Fibroblast of pulmonary artery (primary cell): ENCODE measurements at regions not wholly inside any gene's neighbourhood (a gene's known extent, or its start where the extent isn't known, plus 50 kb on each side); places are given as distances from the start of the nearest gene placed in this dataset.

Experiments
- DNase-seq: peaks from one replicate; pipeline ENCODE4 v3.0.0-alpha.2; 2010; ENCODE audit warnings: low read depth
- H3K4me3 ChIP-seq: replicated peaks from 2 replicates; pipeline ENCODE4 v1.5.1; 2011; ENCODE audit warnings: low read depth, mild to moderate bottlenecking, control low read depth, low read length, moderate library complexity
- TF ChIP-seq, protein P1 (sequence below): IDR thresholded peaks from 2 replicates; pipeline ENCODE4 v1.5.1; 2011; ENCODE audit warnings: mild to moderate bottlenecking, control low read depth, low read length, inconsistent platforms; ENCODE audit errors: missing control alignments

DNA sequence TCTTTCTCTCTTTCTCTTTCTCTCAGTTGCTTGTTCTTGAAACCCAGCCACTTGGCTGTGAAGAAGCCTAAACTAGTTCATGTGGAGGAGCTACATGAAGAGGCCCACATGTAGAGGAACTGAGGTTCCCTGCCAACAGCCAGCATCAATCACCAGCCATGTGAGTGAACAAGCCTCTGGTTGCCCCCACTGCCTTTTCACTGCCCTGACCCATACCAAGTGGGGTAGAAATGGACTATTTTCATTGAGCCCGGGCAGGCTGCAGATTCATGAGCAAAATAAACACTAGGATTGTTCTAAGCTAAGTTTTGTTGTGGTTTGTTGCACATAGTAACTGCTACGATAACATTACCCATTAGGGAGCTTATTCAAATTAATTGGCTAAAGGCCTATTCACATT lies 78.7 kb upstream of the FAM216B start:
- peak; percentile 30 for DNase-seq
- H3K4me3 ChIP-seq, result no peak overlapping the region
- TF ChIP-seq, protein P1, sequence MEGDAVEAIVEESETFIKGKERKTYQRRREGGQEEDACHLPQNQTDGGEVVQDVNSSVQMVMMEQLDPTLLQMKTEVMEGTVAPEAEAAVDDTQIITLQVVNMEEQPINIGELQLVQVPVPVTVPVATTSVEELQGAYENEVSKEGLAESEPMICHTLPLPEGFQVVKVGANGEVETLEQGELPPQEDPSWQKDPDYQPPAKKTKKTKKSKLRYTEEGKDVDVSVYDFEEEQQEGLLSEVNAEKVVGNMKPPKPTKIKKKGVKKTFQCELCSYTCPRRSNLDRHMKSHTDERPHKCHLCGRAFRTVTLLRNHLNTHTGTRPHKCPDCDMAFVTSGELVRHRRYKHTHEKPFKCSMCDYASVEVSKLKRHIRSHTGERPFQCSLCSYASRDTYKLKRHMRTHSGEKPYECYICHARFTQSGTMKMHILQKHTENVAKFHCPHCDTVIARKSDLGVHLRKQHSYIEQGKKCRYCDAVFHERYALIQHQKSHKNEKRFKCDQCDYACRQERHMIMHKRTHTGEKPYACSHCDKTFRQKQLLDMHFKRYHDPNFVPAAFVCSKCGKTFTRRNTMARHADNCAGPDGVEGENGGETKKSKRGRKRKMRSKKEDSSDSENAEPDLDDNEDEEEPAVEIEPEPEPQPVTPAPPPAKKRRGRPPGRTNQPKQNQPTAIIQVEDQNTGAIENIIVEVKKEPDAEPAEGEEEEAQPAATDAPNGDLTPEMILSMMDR, result no peak

DNA sequence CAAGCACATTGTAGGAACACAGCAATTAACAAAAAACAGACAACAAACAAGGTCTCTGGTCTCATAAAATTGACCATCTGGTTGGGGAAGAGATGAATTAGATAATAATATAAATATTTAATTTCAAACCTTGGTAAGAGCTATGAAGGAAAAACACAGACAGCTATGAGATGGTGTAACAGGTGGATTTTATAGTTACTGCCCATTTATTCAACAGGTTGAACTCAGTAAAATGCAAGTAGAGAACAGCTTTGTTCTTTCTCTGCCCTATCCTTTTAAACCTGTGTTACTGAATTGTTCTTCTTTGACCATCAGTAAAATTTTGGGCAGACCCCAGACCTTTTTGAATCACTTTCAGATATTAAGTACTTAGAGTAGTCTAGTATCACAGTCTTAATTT lies 77.6 kb upstream of the FAM216B start:
- TF ChIP-seq, protein P1, result no peak
- H3K4me3 ChIP-seq, result no peak overlapping the region
- DNase-seq, result no peak

DNA sequence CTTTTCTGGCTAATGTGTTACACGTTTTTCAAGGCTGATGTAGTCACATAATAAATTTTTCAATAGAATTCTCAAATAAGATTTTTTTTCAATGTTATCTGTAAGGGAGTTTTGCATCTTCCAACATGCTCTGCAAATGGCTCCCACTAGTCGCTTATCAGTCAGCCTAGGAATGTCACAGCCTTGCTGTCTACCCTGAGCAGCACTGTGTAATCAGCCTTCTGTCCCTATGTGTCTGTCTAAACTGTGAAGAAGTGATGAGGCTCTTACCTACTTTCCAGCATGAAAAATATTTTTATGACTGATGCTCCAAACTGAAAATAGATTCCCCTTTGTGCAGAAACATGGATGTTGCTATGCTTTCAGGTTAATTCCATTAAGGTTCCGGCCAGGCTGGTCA lies 75.1 kb upstream of the FAM216B start:
- H3K4me3 ChIP-seq, result no peak overlapping the region
- no peak for DNase-seq
- TF ChIP-seq, protein P1, result no peak

DNA sequence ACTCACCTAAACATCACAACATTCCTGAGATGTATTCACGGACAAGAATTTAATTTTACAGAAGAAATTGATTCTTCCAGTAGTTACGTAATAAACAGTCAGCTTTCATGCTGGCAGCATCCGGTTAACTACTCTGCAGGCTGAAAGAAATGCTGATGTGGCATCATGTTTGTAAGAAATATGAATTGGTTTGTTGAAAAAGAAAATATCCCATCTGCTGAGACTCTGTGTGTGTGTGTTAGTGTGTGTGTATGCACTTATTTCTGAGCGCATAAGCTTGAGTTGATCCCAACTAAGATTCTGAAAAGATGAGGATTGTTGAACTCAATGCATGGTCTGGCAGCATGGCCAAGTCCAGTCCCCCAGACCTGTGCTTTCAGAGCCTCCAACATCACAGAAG lies 74.3 kb upstream of the FAM216B start:
- TF ChIP-seq, protein P1, result no peak
- DNase-seq, result peak; percentile 39
- H3K4me3 ChIP-seq, result no peak overlapping the region

DNA sequence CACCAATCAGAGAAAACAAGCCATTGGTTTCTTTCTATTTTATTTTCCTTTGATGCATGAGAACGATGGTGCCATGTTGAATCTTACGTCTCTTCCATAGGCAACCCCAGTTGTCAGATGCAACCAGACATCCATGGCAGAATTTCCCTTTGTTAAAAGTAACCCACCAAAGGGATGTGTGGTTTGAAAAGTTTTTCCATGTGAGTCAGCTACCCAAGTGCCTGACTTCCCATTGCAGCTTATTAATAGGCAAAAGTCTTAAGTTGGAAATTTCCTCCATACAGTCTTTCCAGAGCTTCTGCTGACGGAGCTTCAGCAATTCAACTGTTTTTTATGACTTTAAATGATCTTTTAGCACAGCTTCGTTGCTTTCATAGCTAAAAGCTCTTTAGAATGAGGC lies 73.8 kb upstream of the FAM216B start:
- H3K4me3 ChIP-seq, result no peak overlapping the region
- DNase-seq, result peak; percentile 52
- TF ChIP-seq, protein P1, result no peak

DNA sequence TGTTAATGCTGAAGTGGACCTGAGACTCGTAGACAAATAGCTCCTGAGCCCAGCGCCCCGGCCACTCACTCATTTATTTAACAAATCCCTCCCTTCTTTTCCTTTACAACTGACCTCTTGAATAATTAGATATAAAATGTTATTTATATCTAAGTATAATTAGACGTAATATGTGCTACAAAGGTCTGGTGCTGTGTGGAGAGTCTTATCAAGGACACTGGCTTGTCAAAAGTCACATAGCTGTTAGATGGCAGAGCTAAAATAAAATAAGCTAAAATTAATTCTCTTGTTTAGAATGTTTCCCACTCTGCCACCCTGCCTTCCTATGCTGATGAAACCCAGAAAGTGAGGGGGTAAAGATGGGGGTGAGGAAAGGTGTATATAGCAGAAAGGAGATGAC lies 73.0 kb upstream of the FAM216B start:
- TF ChIP-seq, protein P1, result no peak
- no peak for DNase-seq
- no peak overlapping the region for H3K4me3 ChIP-seq

DNA sequence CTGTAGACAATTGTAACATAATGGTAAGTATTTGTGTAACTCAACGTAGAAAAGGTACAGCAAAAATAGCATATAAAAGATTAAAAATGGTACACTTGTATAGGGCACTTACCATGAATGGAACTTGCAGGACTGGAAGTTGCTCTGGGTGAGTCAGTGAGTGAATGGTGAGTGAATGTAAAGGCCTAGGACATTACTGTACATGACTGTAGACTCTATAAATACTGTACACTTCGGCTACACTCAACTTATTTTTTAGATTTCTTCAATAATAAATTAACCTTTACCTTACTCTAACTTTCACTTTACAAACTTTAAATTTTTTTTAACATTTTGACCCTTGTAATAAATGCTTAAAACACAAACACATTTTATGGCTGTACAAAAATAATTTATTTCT lies 72.1 kb upstream of the FAM216B start:
- TF ChIP-seq, protein P1, result no peak
- no peak for DNase-seq
- H3K4me3 ChIP-seq, result no peak overlapping the region
